ENCODE measurements at regions not wholly inside any gene's neighbourhood (a gene's known extent, or its start where the extent isn't known, plus 50 kb on each side); places are given as distances from the start of the nearest gene placed in this dataset.

- DNase-seq (ENCODE audit: low spot score): no peak
These were observed 82.0 kb upstream of the WSCD2 start for GRCh38 chr12:108047071-108047550.

GRCh38 chr12:108048686-108049085 is 80.4 kb upstream of the WSCD2 start:
- H3K18ac ChIP-seq (ENCODE audit: low read length): no peak overlapping the region
- no peak overlapping the region for H2AK5ac ChIP-seq (ENCODE audit: low read depth, low read length)
- no peak overlapping the region for H2BK5ac ChIP-seq (ENCODE audit: low read length)
- H3K4ac ChIP-seq (ENCODE audit: low read length): no peak overlapping the region
- WGBS, 2 donors (ENCODE audit: extremely low coverage in 2 of 2, insufficient read length in 2 of 2, insufficient replicate concordance in 1 of 2): no CpG with 5 or more reads among the region's 5 CpGs
- no peak overlapping the region for H3K23ac ChIP-seq (ENCODE audit: low read depth, low read length, poor library complexity)
- no peak overlapping the region for H2AFZ ChIP-seq (ENCODE audit: low read length)
- H2BK15ac ChIP-seq (ENCODE audit: low read length): no peak overlapping the region
- no peak overlapping the region for H4K91ac ChIP-seq (ENCODE audit: low read depth, low read length, poor library complexity)
- no peaks in the 10 kb centered on the region for H3K9me3 ChIP-seq (replicated peaks in 1 of 2; ENCODE audit: control insufficient read depth in 2 of 2, insufficient read depth in 1 of 2, low read depth in 1 of 2, low read length in 2 of 2)
- no peak overlapping the region for H2BK12ac ChIP-seq (ENCODE audit: low read length)
- H3K27ac ChIP-seq (replicated peaks; ENCODE audit: low read length): no peak overlapping the region
- no peak overlapping the region for H3K4me2 ChIP-seq (ENCODE audit: insufficient read depth, low read length, poor library complexity, severe bottlenecking)
- no peak overlapping the region for H4K8ac ChIP-seq (ENCODE audit: low read depth, low read length)
- H2BK120ac ChIP-seq (ENCODE audit: low read depth, low read length): no peak overlapping the region
- H3K36me3 ChIP-seq (replicated peaks in 1 of 2; ENCODE audit: control insufficient read depth in 2 of 2, insufficient read depth in 2 of 2, low read length in 2 of 2): no peaks in the 10 kb centered on the region
- peaks cover 0 to 5% of the 10 kb centered on the region in 2 donors for H3K4me1 ChIP-seq (ENCODE audit: control insufficient read depth in 2 of 2, insufficient read depth in 1 of 2, low read depth in 1 of 2, low read length in 2 of 2)
- H3K27me3 ChIP-seq (ENCODE audit: control insufficient read depth in 3 of 3, insufficient read depth in 3 of 3, low read depth in 1 of 3, low read length in 3 of 3): peaks cover 0 to 4% (median 0%) of the 10 kb centered on the region in 3 experiments
- no peak overlapping the region for H3K4me3 ChIP-seq (ENCODE audit: low read length in 2 of 2)
- H3K79me1 ChIP-seq (ENCODE audit: low read depth, low read length): no peaks in the 10 kb centered on the region
- no peak overlapping the region for H3K9ac ChIP-seq (ENCODE audit: low read depth, low read length, poor library complexity)
- DNase-seq (ENCODE audit: low spot score): no peak
- no peak overlapping the region for H3K14ac ChIP-seq (ENCODE audit: low read length)

More at GRCh38 chr12:108047071-108047550, 82.0 kb upstream of the WSCD2 start:
- Histone ChIP-seq H2BK15ac (ENCODE audit: low read length) (no peak overlapping the region), H3K4me3 (ENCODE audit: low read length in 2 of 2) (no peak overlapping the region), H3K27ac (replicated peaks; ENCODE audit: low read length) (no peak overlapping the region), H3K27me3 (ENCODE audit: control insufficient read depth in 3 of 3, insufficient read depth in 3 of 3, low read depth in 1 of 3, low read length in 3 of 3) (peaks cover 0 to 4% (median 0%) of the 10 kb centered on the region in 3 experiments), H3K9me3 (replicated peaks in 1 of 2; ENCODE audit: control insufficient read depth in 2 of 2, insufficient read depth in 1 of 2, low read depth in 1 of 2, low read length in 2 of 2) (no peaks in the 10 kb centered on the region), H3K14ac (ENCODE audit: low read length) (no peak overlapping the region), H3K4ac (ENCODE audit: low read length) (no peak overlapping the region), H2AK5ac (ENCODE audit: low read depth, low read length) (no peak overlapping the region), H4K91ac (ENCODE audit: low read depth, low read length, poor library complexity) (no peak overlapping the region), H3K4me2 (ENCODE audit: insufficient read depth, low read length, poor library complexity, severe bottlenecking) (no peak overlapping the region), H2BK120ac (ENCODE audit: low read depth, low read length) (no peak overlapping the region), H2BK12ac (ENCODE audit: low read length) (no peak overlapping the region), H2BK5ac (ENCODE audit: low read length) (no peak overlapping the region), H3K18ac (ENCODE audit: low read length) (no peak overlapping the region), H4K8ac (ENCODE audit: low read depth, low read length) (no peak overlapping the region), H3K23ac (ENCODE audit: low read depth, low read length, poor library complexity) (no peak overlapping the region), H2AFZ (ENCODE audit: low read length) (no peak overlapping the region), H3K79me1 (ENCODE audit: low read depth, low read length) (no peaks in the 10 kb centered on the region), H3K36me3 (replicated peaks in 1 of 2; ENCODE audit: control insufficient read depth in 2 of 2, insufficient read depth in 2 of 2, low read length in 2 of 2) (no peaks in the 10 kb centered on the region), H3K9ac (ENCODE audit: low read depth, low read length, poor library complexity) (no peak overlapping the region), H3K4me1 (ENCODE audit: control insufficient read depth in 2 of 2, insufficient read depth in 1 of 2, low read depth in 1 of 2, low read length in 2 of 2) (peaks cover 0 to 8% of the 10 kb centered on the region in 2 donors)
- no CpG with 5 or more reads among the region's 5 CpGs for WGBS, 2 donors (ENCODE audit: extremely low coverage in 2 of 2, insufficient read length in 2 of 2, insufficient replicate concordance in 1 of 2)

- H3K4ac ChIP-seq (ENCODE audit: low read length): no peak overlapping the region
- no peak overlapping the region for H2BK120ac ChIP-seq (ENCODE audit: low read depth, low read length)
- no peaks in the 10 kb centered on the region for H3K36me3 ChIP-seq (replicated peaks in 1 of 2; ENCODE audit: control insufficient read depth in 2 of 2, insufficient read depth in 2 of 2, low read length in 2 of 2)
- H3K18ac ChIP-seq (ENCODE audit: low read length): no peak overlapping the region
- H2BK5ac ChIP-seq (ENCODE audit: low read length): no peak overlapping the region
- no peak overlapping the region for H2BK12ac ChIP-seq (ENCODE audit: low read length)
- no peak overlapping the region for H2BK15ac ChIP-seq (ENCODE audit: low read length)
- H3K9ac ChIP-seq (ENCODE audit: low read depth, low read length, poor library complexity): no peak overlapping the region
- H4K8ac ChIP-seq (ENCODE audit: low read depth, low read length): no peak overlapping the region
- peaks cover 0 to 5% of the 10 kb centered on the region in 2 donors for H3K4me1 ChIP-seq (ENCODE audit: control insufficient read depth in 2 of 2, insufficient read depth in 1 of 2, low read depth in 1 of 2, low read length in 2 of 2)
- H3K9me3 ChIP-seq (replicated peaks in 1 of 2; ENCODE audit: control insufficient read depth in 2 of 2, insufficient read depth in 1 of 2, low read depth in 1 of 2, low read length in 2 of 2): no peaks in the 10 kb centered on the region
- no peak for DNase-seq (ENCODE audit: low spot score)
- H2AFZ ChIP-seq (ENCODE audit: low read length): no peak overlapping the region
- no peak overlapping the region for H3K14ac ChIP-seq (ENCODE audit: low read length)
- no peak overlapping the region for H2AK5ac ChIP-seq (ENCODE audit: low read depth, low read length)
- no CpG with 5 or more reads among the region's 5 CpGs for WGBS, 2 donors (ENCODE audit: extremely low coverage in 2 of 2, insufficient read length in 2 of 2, insufficient replicate concordance in 1 of 2)
- H3K4me2 ChIP-seq (ENCODE audit: insufficient read depth, low read length, poor library complexity, severe bottlenecking): no peak overlapping the region
- H3K27ac ChIP-seq (replicated peaks; ENCODE audit: low read length): no peak overlapping the region
- H3K4me3 ChIP-seq (ENCODE audit: low read length in 2 of 2): no peak overlapping the region
- no peaks in the 10 kb centered on the region for H3K79me1 ChIP-seq (ENCODE audit: low read depth, low read length)
- no peak overlapping the region for H4K91ac ChIP-seq (ENCODE audit: low read depth, low read length, poor library complexity)
- H3K27me3 ChIP-seq (ENCODE audit: control insufficient read depth in 3 of 3, insufficient read depth in 3 of 3, low read depth in 1 of 3, low read length in 3 of 3): peaks cover 0 to 4% (median 0%) of the 10 kb centered on the region in 3 experiments
- no peak overlapping the region for H3K23ac ChIP-seq (ENCODE audit: low read depth, low read length, poor library complexity)
These were observed 78.4 kb upstream of the WSCD2 start for GRCh38 chr12:108050696-108051095.

- no peak for DNase-seq (ENCODE audit: low spot score)
- Histone ChIP-seq H2BK15ac (ENCODE audit: low read length) (no peak overlapping the region), H3K4ac (ENCODE audit: low read length) (no peak overlapping the region), H2BK5ac (ENCODE audit: low read length) (no peak overlapping the region), H3K27me3 (ENCODE audit: control insufficient read depth in 3 of 3, insufficient read depth in 3 of 3, low read depth in 1 of 3, low read length in 3 of 3) (peaks cover 0 to 4% (median 0%) of the 10 kb centered on the region in 3 experiments), H3K4me1 (ENCODE audit: control insufficient read depth in 2 of 2, insufficient read depth in 1 of 2, low read depth in 1 of 2, low read length in 2 of 2) (peaks cover 0 to 5% of the 10 kb centered on the region in 2 donors), H4K91ac (ENCODE audit: low read depth, low read length, poor library complexity) (no peak overlapping the region), H3K18ac (ENCODE audit: low read length) (no peak overlapping the region), H3K9me3 (replicated peaks in 1 of 2; ENCODE audit: control insufficient read depth in 2 of 2, insufficient read depth in 1 of 2, low read depth in 1 of 2, low read length in 2 of 2) (no peaks in the 10 kb centered on the region), H3K27ac (replicated peaks; ENCODE audit: low read length) (no peak overlapping the region), H3K14ac (ENCODE audit: low read length) (no peak overlapping the region), H2AK5ac (ENCODE audit: low read depth, low read length) (no peak overlapping the region), H2BK120ac (ENCODE audit: low read depth, low read length) (no peak overlapping the region), H3K4me2 (ENCODE audit: insufficient read depth, low read length, poor library complexity, severe bottlenecking) (no peak overlapping the region), H2AFZ (ENCODE audit: low read length) (no peak overlapping the region), H3K79me1 (ENCODE audit: low read depth, low read length) (no peaks in the 10 kb centered on the region), H3K36me3 (replicated peaks in 1 of 2; ENCODE audit: control insufficient read depth in 2 of 2, insufficient read depth in 2 of 2, low read length in 2 of 2) (no peaks in the 10 kb centered on the region), H2BK12ac (ENCODE audit: low read length) (no peak overlapping the region), H4K8ac (ENCODE audit: low read depth, low read length) (no peak overlapping the region), H3K4me3 (ENCODE audit: low read length in 2 of 2) (no peak overlapping the region), H3K23ac (ENCODE audit: low read depth, low read length, poor library complexity) (no peak overlapping the region), H3K9ac (ENCODE audit: low read depth, low read length, poor library complexity) (no peak overlapping the region)
- no CpG with 5 or more reads among the region's 5 CpGs for WGBS, 2 donors (ENCODE audit: extremely low coverage in 2 of 2, insufficient read length in 2 of 2, insufficient replicate concordance in 1 of 2)
These were observed 76.8 kb upstream of the WSCD2 start for GRCh38 chr12:108052260-108052659.
